IMR-90 (cell line): ENCODE measurements at regions not wholly inside any gene's neighbourhood (a gene's known extent, or its start where the extent isn't known, plus 50 kb on each side); places are given as distances from the start of the nearest gene placed in this dataset.

Experiments
- ATAC-seq: fragments of 200-7000 bp; cut with Tn5 transposase; 2 replicates; pipeline ENCODE4 v1.9.1; 2020; ENCODE audit warnings: low read depth, mild to moderate bottlenecking, moderate library complexity
- BruUV-seq: library from RNA; stranded (reverse); fragments of 400-500 nt; replicated peaks from 2 replicates; lab custom pipeline; 2021; lab: Mats Ljungman, UMichigan
- CTCF ChIA-PET: fragments of 300-600 bp; formaldehyde crosslinking; extraction: SDS; loops from one replicate; lab custom pipeline; 2021; ENCODE audit warnings: antibody characterized with exemption; lab: Yijun Ruan, JAX
- POLR2A ChIA-PET: fragments of 300-600 bp; sonication (Branson Sonifier 250); formaldehyde crosslinking; loops from one replicate; lab custom pipeline; 2022; ENCODE audit warnings: antibody characterized with exemption; ENCODE audit not compliant: unreplicated experiment; lab: Charles Lee
- DNase-seq: peaks from one replicate; pipeline ENCODE4 v3.0.0; 2013
- H2AFZ ChIP-seq: replicated peaks from 2 replicates; pipeline ENCODE3; 2013; ENCODE audit warnings: low read length, mild to moderate bottlenecking; ENCODE audit not compliant: poor library complexity
- H2AK5ac ChIP-seq: 2 replicates; pipeline ENCODE4 v1.6.1; 2013; ENCODE audit warnings: low read depth, low read length, inconsistent platforms
- H2AK9ac ChIP-seq: replicated peaks from 2 replicates; pipeline ENCODE3; 2013; ENCODE audit warnings: mild to moderate bottlenecking, low read depth, low read length, moderate library complexity; ENCODE audit not compliant: poor library complexity
- H2BK120ac ChIP-seq: 2 replicates; pipeline ENCODE4 v1.6.1; 2013; ENCODE audit warnings: low read depth, low read length, inconsistent platforms
- H2BK15ac ChIP-seq: 3 replicates; pipeline ENCODE4 v1.6.1; 2013; ENCODE audit warnings: low read depth, low read length, inconsistent platforms
- H2BK20ac ChIP-seq: 2 replicates; pipeline ENCODE4 v1.6.1; 2013; ENCODE audit warnings: low read depth, mild to moderate bottlenecking, inconsistent platforms, low read length, moderate library complexity
- H2BK5ac ChIP-seq: 2 replicates; pipeline ENCODE4 v1.6.1; 2013; ENCODE audit warnings: mild to moderate bottlenecking, low read depth, low read length, inconsistent platforms; ENCODE audit not compliant: poor library complexity, severe bottlenecking
- H3K14ac ChIP-seq: replicated peaks from 2 replicates; pipeline ENCODE4 v1.6.1; 2013; ENCODE audit warnings: low read depth, low read length, inconsistent platforms
- H3K18ac ChIP-seq: 2 replicates; pipeline ENCODE4 v1.6.1; 2013; ENCODE audit warnings: low read depth, low read length, control low read depth
- H3K23ac ChIP-seq: 2 replicates; pipeline ENCODE4 v1.6.1; 2013; ENCODE audit warnings: low read depth, low read length, inconsistent platforms
- H3K27ac ChIP-seq: 2 replicates; pipeline ENCODE4 v1.5.1; 2013; ENCODE audit warnings: mild to moderate bottlenecking, control low read depth, low read length; ENCODE audit not compliant: insufficient read depth
- H3K27me3 ChIP-seq: 2 replicates; pipeline ENCODE4 v1.6.1; 2013; ENCODE audit warnings: low read length; ENCODE audit not compliant: control insufficient read depth, insufficient read depth
- H3K36me3 ChIP-seq: 2 replicates; pipeline ENCODE4 v1.6.1; 2013; ENCODE audit warnings: low read length, mixed read lengths; ENCODE audit not compliant: control insufficient read depth, insufficient read depth
- H3K4ac ChIP-seq: 2 replicates; pipeline ENCODE4 v1.6.1; 2013; ENCODE audit warnings: low read depth, low read length, inconsistent platforms
- H3K4me1 ChIP-seq: 2 replicates; pipeline ENCODE4 v1.6.1; 2013; ENCODE audit warnings: low read length, mixed read lengths; ENCODE audit not compliant: control insufficient read depth, insufficient read depth
- H3K4me2 ChIP-seq: 2 replicates; pipeline ENCODE4 v1.6.1; 2013; ENCODE audit warnings: low read depth, mild to moderate bottlenecking, control low read depth, low read length, moderate library complexity
- H3K4me3 ChIP-seq: 2 replicates; pipeline ENCODE4 v1.5.1; 2013; ENCODE audit warnings: low read depth, mild to moderate bottlenecking, control low read depth, low read length, moderate library complexity; ENCODE audit not compliant: insufficient read depth
- H3K56ac ChIP-seq: 2 replicates; pipeline ENCODE4 v1.6.1; 2013; ENCODE audit warnings: low read length, inconsistent platforms; ENCODE audit not compliant: insufficient read depth; ENCODE audit errors: extremely low read depth
- H3K79me1 ChIP-seq, 2 experiments: 2 replicates each; pipeline ENCODE4 v1.6.1; 2013; ENCODE audit warnings: low read length in 2 of 2, inconsistent platforms in 1 of 2, low read depth in 1 of 2
- H3K9ac ChIP-seq: 2 replicates; pipeline ENCODE4 v1.6.1; 2013; ENCODE audit warnings: low read depth, low read length, control low read depth
- H3K9me1 ChIP-seq: 2 replicates; pipeline ENCODE4 v1.6.1; 2013; ENCODE audit warnings: low read length, inconsistent platforms; ENCODE audit not compliant: insufficient read depth
- H3K9me3 ChIP-seq: 2 replicates; pipeline ENCODE4 v1.6.1; 2013; ENCODE audit warnings: low read length; ENCODE audit not compliant: control insufficient read depth, insufficient read depth
- H4K20me1 ChIP-seq: 2 replicates; pipeline ENCODE4 v1.6.1; 2013; ENCODE audit warnings: low read length, inconsistent platforms; ENCODE audit not compliant: insufficient read depth
- H4K5ac ChIP-seq: 2 replicates; pipeline ENCODE4 v1.6.1; 2013; ENCODE audit warnings: mild to moderate bottlenecking, low read depth, low read length, control low read depth
- H4K8ac ChIP-seq, 2 experiments: 2 replicates each; pipeline ENCODE4 v1.6.1; 2013; ENCODE audit warnings: low read depth in 2 of 2, low read length in 2 of 2, control low read depth in 1 of 2, inconsistent platforms in 1 of 2
- H4K91ac ChIP-seq: 2 replicates; pipeline ENCODE4 v1.6.1; 2013; ENCODE audit warnings: low read depth, low read length, inconsistent platforms; ENCODE audit not compliant: insufficient read depth
- MAZ ChIP-seq: IDR thresholded peaks from 2 replicates; pipeline ENCODE4 v1.6.1; 2012; ENCODE audit warnings: low read depth, mild to moderate bottlenecking, low read length, improper control_type of control experiment, moderate library complexity, borderline replicate concordance
- RAD21 ChIP-seq: IDR thresholded peaks from 2 replicates; pipeline ENCODE4 v1.6.1; 2012; ENCODE audit warnings: low read length, improper control_type of control experiment
- WGBS, 2 experiments: methylation state at CpG; one replicate each; pipeline versions ENCODE4 v1.1.5 to v1.1.7; 2013; ENCODE audit warnings: missing lambda C conversion rate in 2 of 2; ENCODE audit not compliant: insufficient read length in 1 of 2; ENCODE audit errors: extremely low coverage in 2 of 2; 5-methylcytosine and 5-hydroxymethylcytosine counted together
- dilution Hi-C: fragments of 300-500 bp; cut with HindIII; formaldehyde crosslinking; loops from one replicate; pipeline ENCODE4 v1.14.3; 2018; ENCODE audit warnings: low sequenced_read_pairs; ENCODE audit not compliant: unreplicated experiment
- in situ Hi-C: fragments of 300-500 bp; cut with MboI; formaldehyde crosslinking; loops from 3 replicates; pipeline ENCODE4 v1.14.3; 2019; ENCODE audit warnings: low sequenced_read_pairs, inconsistent platforms, mixed read lengths
- intact Hi-C: fragments of 100-400 bp; cut with micrococcal nuclease; formaldehyde crosslinking; loops from 2 replicates; pipeline ENCODE4 v1.10.0; 2022

- no peaks in the 10 kb centered on the region for H3K9me3 ChIP-seq
These were observed 178.3 kb upstream of the MPDZ start for GRCh38 chr9:13457795-13458194.

More at GRCh38 chr9:13457795-13458194, 178.3 kb upstream of the MPDZ start:
- Histone ChIP-seq H3K27me3 (peaks cover 3% of the 10 kb centered on the region), H3K18ac (no peak overlapping the region), H3K56ac (no peak overlapping the region), H2AFZ (no peak overlapping the region), H2AK5ac (no peak overlapping the region), H3K4me2 (no peak overlapping the region), H3K23ac (no peak overlapping the region), H3K4me1 (no peaks in the 10 kb centered on the region), H3K4ac (no peak overlapping the region), H3K9ac (no peak overlapping the region), H2BK120ac (no peak overlapping the region), H3K36me3 (no peaks in the 10 kb centered on the region), H3K79me1 (no peaks in the 10 kb centered on the region), H2AK9ac (no peak overlapping the region), H3K14ac (no peak overlapping the region), H2BK20ac (no peak overlapping the region), H3K27ac (no peak overlapping the region), H2BK5ac (no peak overlapping the region), H4K91ac (no peak overlapping the region), H2BK15ac (no peak overlapping the region), H3K4me3 (no peak overlapping the region), H4K5ac (no peak overlapping the region), H4K20me1 (no peaks in the 10 kb centered on the region), H3K9me1 (no peaks in the 10 kb centered on the region), H4K8ac (no peak overlapping the region)
- in situ Hi-C loops (no loop called here), dilution Hi-C loops (no loop called here), intact Hi-C loops (no loop called here)
- BruUV-seq: no TSS peak
- POLR2A ChIA-PET: no interaction called here
- ATAC-seq (no peak), DNase-seq (no peak)
- TF ChIP-seq MAZ (no peak), RAD21 (no peak)
- CTCF ChIA-PET: no interaction called here
- no CpG with 5 or more reads among the region's 1 CpG for WGBS, 2 experiments
